ENCODE measurements at regions not wholly inside any gene's neighbourhood (a gene's known extent, or its start where the extent isn't known, plus 50 kb on each side); places are given as distances from the start of the nearest gene placed in this dataset.

- intact Hi-C loops (cut with micrococcal nuclease) (no loop called here), dilution Hi-C loops (cut with MboI; ENCODE audit: extremely low pct_ligation_motif_present, low sequenced_read_pairs) (no loop called here)
- Histone ChIP-seq H3K4me2 (ENCODE audit: insufficient read depth, low read length) (no peak overlapping the region), H3K9me1 (replicated peaks; ENCODE audit: control insufficient read depth, extremely low read depth, insufficient read depth, low read length) (no peaks in the 10 kb centered on the region), H4K20me1 (replicated peaks; ENCODE audit: control insufficient read depth, extremely low read depth, insufficient read depth, low read length) (no peaks in the 10 kb centered on the region), H3K9ac (replicated peaks; ENCODE audit: extremely low read depth, insufficient read depth, low read length) (no peak overlapping the region), H3K27me3 (ENCODE audit: control insufficient read depth in 2 of 2, insufficient read depth in 2 of 2, low read length in 2 of 2) (no peaks in the 10 kb centered on the region), H3K4me1 (ENCODE audit: control insufficient read depth, extremely low read depth, insufficient read depth, low read length) (peaks cover 14% of the 10 kb centered on the region), H3K4me3 (replicated peaks in 1 of 3; ENCODE audit: insufficient read depth in 1 of 3, low read depth in 1 of 3, low read length in 3 of 3) (no peak overlapping the region), H3K79me2 (ENCODE audit: control insufficient read depth, insufficient read depth, low read length) (no peaks in the 10 kb centered on the region), H3K36me3 (ENCODE audit: control insufficient read depth in 2 of 2, extremely low read depth in 1 of 2, insufficient read depth in 2 of 2, low read length in 2 of 2) (no peaks in the 10 kb centered on the region), H3K27ac (ENCODE audit: insufficient read depth, low read depth, low read length) (no peak overlapping the region), H2AFZ (ENCODE audit: low read depth, low read length) (no peak overlapping the region), H3K9me3 (replicated peaks; ENCODE audit: control insufficient read depth, insufficient read depth, low read length) (no peaks in the 10 kb centered on the region)
- FAIRE-seq (no peak), DNase-seq (ENCODE audit: low read depth, low spot score) (no peak)
- ChIA-PET POLR2A (no interaction called here), CTCF (interaction anchor here (1.1 kb wide), 1 partner anchor 9 kb away, joined by 3 read pairs; no protein-coding TSS in a partner anchor)
- no TSS peak for BruUV-seq (replicated peaks)
- no peak for TF ChIP-seq POLR2AphosphoS5 (IDR thresholded peaks at IDR 0.05; ENCODE audit: insufficient read depth, low read depth, low read length)
- no peak for TF ChIP-seq MYC (IDR thresholded peaks at IDR 0.05; ENCODE audit: low read depth, low read length)
- no peak for TF ChIP-seq JUN (IDR thresholded peaks at IDR 0.05; ENCODE audit: borderline replicate concordance, insufficient read depth, insufficient read length, low read depth)
- TF ChIP-seq, protein P1, sequence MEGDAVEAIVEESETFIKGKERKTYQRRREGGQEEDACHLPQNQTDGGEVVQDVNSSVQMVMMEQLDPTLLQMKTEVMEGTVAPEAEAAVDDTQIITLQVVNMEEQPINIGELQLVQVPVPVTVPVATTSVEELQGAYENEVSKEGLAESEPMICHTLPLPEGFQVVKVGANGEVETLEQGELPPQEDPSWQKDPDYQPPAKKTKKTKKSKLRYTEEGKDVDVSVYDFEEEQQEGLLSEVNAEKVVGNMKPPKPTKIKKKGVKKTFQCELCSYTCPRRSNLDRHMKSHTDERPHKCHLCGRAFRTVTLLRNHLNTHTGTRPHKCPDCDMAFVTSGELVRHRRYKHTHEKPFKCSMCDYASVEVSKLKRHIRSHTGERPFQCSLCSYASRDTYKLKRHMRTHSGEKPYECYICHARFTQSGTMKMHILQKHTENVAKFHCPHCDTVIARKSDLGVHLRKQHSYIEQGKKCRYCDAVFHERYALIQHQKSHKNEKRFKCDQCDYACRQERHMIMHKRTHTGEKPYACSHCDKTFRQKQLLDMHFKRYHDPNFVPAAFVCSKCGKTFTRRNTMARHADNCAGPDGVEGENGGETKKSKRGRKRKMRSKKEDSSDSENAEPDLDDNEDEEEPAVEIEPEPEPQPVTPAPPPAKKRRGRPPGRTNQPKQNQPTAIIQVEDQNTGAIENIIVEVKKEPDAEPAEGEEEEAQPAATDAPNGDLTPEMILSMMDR (IDR thresholded peaks at IDR 0.05; ENCODE audit: extremely low read depth in 1 of 2, insufficient read depth in 1 of 2, low read depth in 1 of 2, low read length in 2 of 2): no peak
- TF ChIP-seq FOS (IDR thresholded peaks at IDR 0.05; ENCODE audit: borderline replicate concordance, insufficient read depth, low read length): no peak
- TF ChIP-seq POLR2A (IDR thresholded peaks at IDR 0.05; ENCODE audit: low read depth, low read length): no peak
- TF ChIP-seq EZH2 (IDR thresholded peaks at IDR 0.05; ENCODE audit: borderline replicate concordance, low read depth, low read length, severe bottlenecking): no peak
- TF ChIP-seq GATA2 (IDR thresholded peaks at IDR 0.05; ENCODE audit: insufficient read depth, insufficient read length, low read depth, low read length): no peak
- no peak for TF ChIP-seq MAX (IDR thresholded peaks at IDR 0.05; ENCODE audit: insufficient read depth, insufficient read length)
Observed at GRCh38 chr9:31604531-31604930, 779.9 kb upstream of the ACO1 start.
